CD8-positive, alpha-beta memory T cell (primary cell): ENCODE measurements at regions not wholly inside any gene's neighbourhood (a gene's known extent, or its start where the extent isn't known, plus 50 kb on each side); places are given as distances from the start of the nearest gene placed in this dataset.

ENCODE experiments used
- CTCF ChIA-PET: fragments of 350-600 bp; sonication (Branson Sonifier 250); formaldehyde crosslinking; loops from one replicate; lab custom pipeline; 2021; ENCODE audit warnings: antibody characterized with exemption; lab: Charles Lee
- POLR2A ChIA-PET: fragments of 350-600 bp; sonication (Branson Sonifier 250); formaldehyde crosslinking; loops from one replicate; lab custom pipeline; 2021; ENCODE audit warnings: antibody characterized with exemption; lab: Charles Lee
- DNase-seq, 5 donors: peaks; one replicate each; pipeline versions ENCODE4 v3.0.0 to v3.0.0-alpha.2; 2020 to 2022; ENCODE audit warnings: mixed read lengths in 1 of 5
- H3K27ac ChIP-seq: one replicate; pipeline ENCODE4 v1.7.0; 2013; ENCODE audit warnings: low read depth, mild to moderate bottlenecking, low read length, moderate library complexity
- H3K27me3 ChIP-seq: 2 replicates; pipeline ENCODE4 v1.7.0; 2013; ENCODE audit warnings: low read length, mild to moderate bottlenecking; ENCODE audit not compliant: insufficient read depth, poor library complexity, severe bottlenecking
- H3K36me3 ChIP-seq: 2 replicates; pipeline ENCODE4 v1.7.0; 2013; ENCODE audit warnings: mild to moderate bottlenecking, low read length, moderate library complexity; ENCODE audit not compliant: insufficient read depth
- H3K4me1 ChIP-seq: 2 replicates; pipeline ENCODE4 v1.7.0; 2013; ENCODE audit warnings: mild to moderate bottlenecking, low read length, moderate library complexity; ENCODE audit not compliant: insufficient read depth
- H3K4me3 ChIP-seq: 2 replicates; pipeline ENCODE4 v1.7.0; 2013; ENCODE audit warnings: mild to moderate bottlenecking, low read length
- H3K9me3 ChIP-seq: 2 replicates; pipeline ENCODE4 v1.7.0; 2013; ENCODE audit warnings: mild to moderate bottlenecking, low read length
- H3K27ac Mint-ChIP-seq, 8 donors: one replicate each; pipeline ENCODE4 v1.8.0; 2020 to 2021; ENCODE audit warnings: mixed read lengths in 8 of 8, mild to moderate bottlenecking in 6 of 8, inconsistent platforms in 3 of 8, moderate library complexity in 3 of 8
- H3K27me3 Mint-ChIP-seq, 2 donors: one replicate each; pipeline ENCODE4 v1.8.0; 2020 to 2021; ENCODE audit warnings: mixed read lengths in 2 of 2, mild to moderate bottlenecking in 1 of 2, moderate library complexity in 1 of 2
- H3K36me3 Mint-ChIP-seq, 3 donors: one replicate each; pipeline ENCODE4 v1.8.0; 2020 to 2021; ENCODE audit warnings: mixed read lengths in 3 of 3, inconsistent platforms in 1 of 3, mild to moderate bottlenecking in 1 of 3
- H3K4me1 Mint-ChIP-seq, 3 donors: one replicate each; pipeline ENCODE4 v1.8.0; 2020 to 2021; ENCODE audit warnings: mixed read lengths in 3 of 3, inconsistent platforms in 1 of 3, mild to moderate bottlenecking in 1 of 3
- H3K4me3 Mint-ChIP-seq, 7 donors: one replicate each; pipeline ENCODE4 v1.8.0; 2020 to 2021; ENCODE audit warnings: mixed read lengths in 7 of 7, mild to moderate bottlenecking in 6 of 7, moderate library complexity in 4 of 7, inconsistent platforms in 2 of 7
- H3K9me3 Mint-ChIP-seq, 5 donors: one replicate each; pipeline ENCODE4 v1.8.0; 2020 to 2022; ENCODE audit warnings: mixed read lengths in 5 of 5, mild to moderate bottlenecking in 3 of 5, moderate library complexity in 2 of 5, inconsistent platforms in 1 of 5

DNA sequence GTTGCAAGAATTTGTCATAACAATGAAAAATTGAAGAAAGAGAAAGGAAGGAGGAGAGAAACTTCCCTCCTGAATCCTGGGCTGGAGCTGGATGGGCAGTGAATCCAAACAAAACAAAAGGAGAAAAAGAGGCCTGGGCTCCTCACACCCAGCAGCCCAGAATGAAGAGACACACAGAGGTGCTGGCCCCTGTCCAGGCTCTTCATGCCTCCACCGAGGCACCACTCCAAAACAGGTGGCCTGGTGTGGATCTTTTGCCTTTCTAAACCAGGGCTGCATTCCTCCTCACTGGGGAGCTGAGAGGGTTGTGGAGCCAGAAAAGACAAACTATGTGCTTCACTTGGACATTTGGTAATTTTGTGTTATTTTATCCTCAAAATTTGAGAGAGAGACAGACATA is 76.0 kb downstream of the FAM124B start:
- H3K4me3 ChIP-seq, result no peak overlapping the region
- ChIA-PET POLR2A (no interaction called here), CTCF (no interaction called here)
- no peak overlapping the region for H3K27ac Mint-ChIP-seq
- H3K9me3 Mint-ChIP-seq, result peaks cover 0 to 2% (median 0%) of the 10 kb centered on the region in 5 donors
- no peaks in the 10 kb centered on the region for H3K9me3 ChIP-seq
- no peak overlapping the region for H3K27ac ChIP-seq
- DNase-seq, result no peak
- no peaks in the 10 kb centered on the region for H3K36me3 Mint-ChIP-seq
- no peaks in the 10 kb centered on the region for H3K4me1 ChIP-seq
- H3K4me3 Mint-ChIP-seq, result no peak overlapping the region
- peaks cover 9 to 46% of the 10 kb centered on the region in 2 donors for H3K27me3 Mint-ChIP-seq
- no peaks in the 10 kb centered on the region for H3K27me3 ChIP-seq
- no peaks in the 10 kb centered on the region for H3K4me1 Mint-ChIP-seq
- H3K36me3 ChIP-seq, result no peaks in the 10 kb centered on the region

DNA sequence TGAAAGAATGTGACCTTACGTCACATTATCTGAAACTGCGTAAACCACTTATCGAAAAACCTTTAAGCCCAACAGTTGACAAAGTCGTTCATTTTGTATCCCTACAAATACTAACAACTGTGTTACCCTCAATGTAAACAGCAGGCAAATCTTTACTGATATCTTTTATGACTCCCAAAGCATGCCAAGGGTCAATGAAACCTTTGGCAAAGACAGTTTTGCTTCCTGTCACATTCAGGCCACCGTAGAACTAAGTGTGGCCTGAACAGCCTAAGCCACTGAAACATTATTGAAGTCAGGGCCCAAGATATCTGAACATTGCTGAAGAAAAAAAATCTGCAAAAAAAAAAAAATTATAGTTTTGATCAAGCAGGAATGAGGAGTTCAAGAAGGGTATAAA is 77.3 kb downstream of the FAM124B start:
- no peaks in the 10 kb centered on the region for H3K27me3 ChIP-seq
- Mint-ChIP-seq H3K36me3 (no peaks in the 10 kb centered on the region), H3K27me3 (peaks cover 15 to 43% of the 10 kb centered on the region in 2 donors), H3K27ac (no peak overlapping the region), H3K4me3 (no peak overlapping the region), H3K4me1 (no peaks in the 10 kb centered on the region), H3K9me3 (peaks cover 0 to 2% (median 0%) of the 10 kb centered on the region in 5 donors)
- no peak overlapping the region for H3K4me3 ChIP-seq
- POLR2A ChIA-PET, result no interaction called here
- no peak for DNase-seq
- no peaks in the 10 kb centered on the region for H3K4me1 ChIP-seq
- CTCF ChIA-PET, result no interaction called here
- H3K27ac ChIP-seq, result no peak overlapping the region
- H3K36me3 ChIP-seq, result no peaks in the 10 kb centered on the region
- no peaks in the 10 kb centered on the region for H3K9me3 ChIP-seq

DNA sequence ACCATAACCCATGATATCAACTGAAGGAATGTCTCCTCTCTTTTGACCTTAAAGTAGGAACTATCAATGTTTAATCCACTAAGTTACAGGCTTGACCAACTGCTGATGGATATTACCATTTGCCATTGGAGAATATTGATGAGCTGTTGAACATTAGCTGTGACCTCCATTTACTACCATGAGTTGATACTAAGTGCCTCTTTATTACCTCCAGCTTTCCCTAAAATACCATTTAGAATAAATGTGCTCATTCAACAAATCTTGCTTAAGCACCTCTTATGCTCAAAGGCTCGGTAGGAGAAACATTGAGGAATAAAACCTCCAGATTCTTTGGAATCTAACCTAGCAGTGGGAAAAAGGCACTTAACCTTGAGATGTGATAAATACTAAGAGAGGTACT is 81.2 kb downstream of the FAM124B start:
- Mint-ChIP-seq H3K27me3 (peaks cover 12 to 43% of the 10 kb centered on the region in 2 donors), H3K9me3 (no peaks in the 10 kb centered on the region), H3K4me1 (no peaks in the 10 kb centered on the region), H3K27ac (no peak overlapping the region), H3K4me3 (no peak overlapping the region), H3K36me3 (no peaks in the 10 kb centered on the region)
- no peak for DNase-seq
- ChIA-PET CTCF (interaction anchor here (0.8 kb wide), 1 partner anchor 13 kb away, joined by 3 read pairs; no protein-coding TSS in a partner anchor), POLR2A (no interaction called here)
- Histone ChIP-seq H3K27ac (no peak overlapping the region), H3K4me1 (no peaks in the 10 kb centered on the region), H3K27me3 (no peaks in the 10 kb centered on the region), H3K9me3 (no peaks in the 10 kb centered on the region), H3K36me3 (no peaks in the 10 kb centered on the region), H3K4me3 (no peak overlapping the region)

GRCh38 chr2:224319750-224320149 is 82.2 kb downstream of the FAM124B start:
- no peaks in the 10 kb centered on the region for H3K36me3 Mint-ChIP-seq

DNA sequence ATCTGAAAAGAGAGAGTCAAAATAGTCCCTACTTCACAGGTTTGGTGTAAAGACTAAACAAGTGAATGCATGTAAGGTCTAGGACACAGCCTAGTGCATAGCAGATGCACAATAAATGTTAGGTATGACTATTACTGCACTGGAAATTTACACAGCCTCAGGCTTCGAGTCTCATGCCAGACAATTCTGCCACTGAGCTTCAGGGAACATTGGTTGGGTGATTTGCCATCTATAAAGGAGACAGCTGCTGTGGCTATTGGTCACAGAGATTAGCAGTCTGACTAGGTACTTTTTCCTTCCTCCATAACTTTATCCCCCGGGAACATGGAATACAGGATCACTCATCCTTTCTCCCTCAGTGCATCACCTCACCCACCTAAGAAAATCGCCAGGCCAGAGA is 89.2 kb downstream of the FAM124B start:
- ChIA-PET CTCF (no interaction called here), POLR2A (no interaction called here)
- Histone ChIP-seq H3K27ac (no peak overlapping the region), H3K9me3 (no peaks in the 10 kb centered on the region), H3K36me3 (no peaks in the 10 kb centered on the region), H3K4me3 (no peak overlapping the region), H3K4me1 (no peaks in the 10 kb centered on the region), H3K27me3 (no peaks in the 10 kb centered on the region)
- Mint-ChIP-seq H3K27ac (no peak overlapping the region), H3K27me3 (peaks cover 12 to 69% of the 10 kb centered on the region in 2 donors), H3K36me3 (no peaks in the 10 kb centered on the region), H3K4me3 (no peak overlapping the region), H3K4me1 (no peaks in the 10 kb centered on the region), H3K9me3 (no peaks in the 10 kb centered on the region)
- DNase-seq, result no peak

More at GRCh38 chr2:224319750-224320149, 82.2 kb downstream of the FAM124B start:
- H3K27me3 Mint-ChIP-seq, result peaks cover 14 to 50% of the 10 kb centered on the region in 2 donors
- H3K27ac Mint-ChIP-seq, result no peak overlapping the region
- no peak overlapping the region for H3K4me3 Mint-ChIP-seq
- Histone ChIP-seq H3K27me3 (no peaks in the 10 kb centered on the region), H3K9me3 (no peaks in the 10 kb centered on the region), H3K4me1 (no peaks in the 10 kb centered on the region), H3K4me3 (no peak overlapping the region), H3K36me3 (no peaks in the 10 kb centered on the region), H3K27ac (no peak overlapping the region)
- no peaks in the 10 kb centered on the region for H3K9me3 Mint-ChIP-seq
- no peak for DNase-seq
- ChIA-PET CTCF (interaction anchor here (0.8 kb wide), 1 partner anchor 14 kb away, joined by 3 read pairs; no protein-coding TSS in a partner anchor), POLR2A (no interaction called here)
- H3K4me1 Mint-ChIP-seq, result no peaks in the 10 kb centered on the region

DNA sequence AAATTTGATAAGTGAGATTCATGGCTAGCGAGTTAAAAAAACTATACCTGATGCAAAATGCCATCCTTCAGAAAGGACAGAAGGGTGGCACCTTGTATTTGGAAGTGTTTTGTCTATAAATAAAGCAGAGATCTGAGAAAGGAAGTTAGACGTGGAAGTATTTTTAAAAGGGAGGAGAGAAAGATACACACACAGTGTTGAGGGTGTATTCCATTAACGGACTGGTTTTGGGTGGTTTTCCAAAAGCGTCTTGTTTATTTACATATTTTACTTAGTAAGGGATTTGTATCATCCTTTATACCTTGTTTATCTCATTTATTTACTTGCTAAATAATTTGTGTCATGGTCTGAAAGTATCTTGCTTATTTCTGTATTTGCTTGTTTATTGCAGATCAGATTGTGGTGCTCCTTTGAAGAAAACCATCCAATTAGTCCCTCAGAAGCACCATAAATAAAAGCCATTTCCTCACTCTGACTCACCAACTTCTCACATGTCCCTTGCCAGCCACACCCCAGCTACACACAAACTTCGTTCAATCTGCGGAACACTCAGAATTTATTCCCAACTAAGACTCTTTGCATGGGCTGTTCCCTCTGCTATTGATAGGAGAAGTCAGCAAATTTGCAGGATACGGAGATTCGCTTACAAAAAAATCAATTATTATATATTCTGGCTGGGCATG is 90.8 kb downstream of the FAM124B start:
- Mint-ChIP-seq H3K9me3 (no peaks in the 10 kb centered on the region), H3K4me3 (no peak overlapping the region), H3K27me3 (peaks cover 12 to 64% of the 10 kb centered on the region in 2 donors), H3K36me3 (no peaks in the 10 kb centered on the region), H3K4me1 (no peaks in the 10 kb centered on the region), H3K27ac (no peak overlapping the region)
- no peak overlapping the region for H3K27ac ChIP-seq
- no peaks in the 10 kb centered on the region for H3K36me3 ChIP-seq
- no peaks in the 10 kb centered on the region for H3K9me3 ChIP-seq
- H3K4me3 ChIP-seq, result no peak overlapping the region
- H3K27me3 ChIP-seq, result no peaks in the 10 kb centered on the region
- DNase-seq, result no peak
- H3K4me1 ChIP-seq, result no peaks in the 10 kb centered on the region
- ChIA-PET POLR2A (no interaction called here), CTCF (no interaction called here)

DNA sequence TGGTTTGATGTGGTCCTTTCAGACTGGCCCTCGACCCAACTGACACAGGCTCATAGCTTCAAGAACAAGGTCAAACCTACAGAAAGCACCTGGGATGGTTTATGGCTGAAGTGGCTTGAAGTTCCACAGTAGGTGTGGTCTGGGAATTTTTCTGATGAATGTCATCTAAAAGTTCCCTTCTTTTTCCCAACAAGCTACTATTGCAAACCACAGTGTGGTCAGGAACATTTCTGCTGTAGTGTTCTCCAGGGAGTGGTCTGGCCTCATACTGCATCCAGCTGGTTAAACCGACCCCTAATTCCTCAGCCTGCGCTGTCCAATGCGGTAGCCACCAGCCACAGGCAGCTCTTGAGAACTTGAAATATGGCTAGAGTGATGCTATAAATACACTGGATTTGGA is 92.7 kb downstream of the FAM124B start:
- peaks cover 10 to 52% of the 10 kb centered on the region in 2 donors for H3K27me3 Mint-ChIP-seq
- H3K4me3 Mint-ChIP-seq, result no peak overlapping the region
- H3K27ac ChIP-seq, result no peak overlapping the region
- no peak for DNase-seq
- no peaks in the 10 kb centered on the region for H3K36me3 Mint-ChIP-seq
- ChIA-PET CTCF (no interaction called here), POLR2A (no interaction called here)
- no peaks in the 10 kb centered on the region for H3K9me3 Mint-ChIP-seq
- no peaks in the 10 kb centered on the region for H3K9me3 ChIP-seq
- no peaks in the 10 kb centered on the region for H3K36me3 ChIP-seq
- H3K27ac Mint-ChIP-seq, result no peak overlapping the region
- no peak overlapping the region for H3K4me3 ChIP-seq
- no peaks in the 10 kb centered on the region for H3K4me1 Mint-ChIP-seq
- H3K4me1 ChIP-seq, result no peaks in the 10 kb centered on the region
- no peaks in the 10 kb centered on the region for H3K27me3 ChIP-seq

GRCh38 chr2:224308272-224308911 is 93.5 kb downstream of the FAM124B start:
- Mint-ChIP-seq H3K27me3 (peaks cover 7 to 44% of the 10 kb centered on the region in 2 donors), H3K9me3 (no peaks in the 10 kb centered on the region), H3K36me3 (no peaks in the 10 kb centered on the region), H3K27ac (no peak overlapping the region), H3K4me1 (no peaks in the 10 kb centered on the region), H3K4me3 (no peak overlapping the region)
- H3K27ac ChIP-seq, result no peak overlapping the region
- ChIA-PET CTCF (no interaction called here), POLR2A (no interaction called here)
- no peaks in the 10 kb centered on the region for H3K36me3 ChIP-seq
- no peak for DNase-seq
- H3K27me3 ChIP-seq, result no peaks in the 10 kb centered on the region
- no peak overlapping the region for H3K4me3 ChIP-seq
- H3K4me1 ChIP-seq, result no peaks in the 10 kb centered on the region
- no peaks in the 10 kb centered on the region for H3K9me3 ChIP-seq
